ENCODE measurements at regions not wholly inside any gene's neighbourhood (a gene's known extent, or its start where the extent isn't known, plus 50 kb on each side); places are given as distances from the start of the nearest gene placed in this dataset.

GRCh38 chr17:79680318-79680695 lies 50.4 kb upstream of the ENPP7 start:
- Histone ChIP-seq H3K27ac (replicated peaks in 1 of 4) (no peak overlapping the region), H3K4me1 (no peaks in the 10 kb centered on the region), H3K36me3 (no peaks in the 10 kb centered on the region), H3K4me3 (no peak overlapping the region), H3K27me3 (peaks cover 0 to 49% (median 0%) of the 10 kb centered on the region in 4 donors), H3K9me3 (no peaks in the 10 kb centered on the region)
- 67% methylated on average over 3 of the region's 3 CpGs for WGBS
- intact Hi-C loops (cut with DNase I) = no loop called here
- no peak for DNase-seq (ENCODE audit: extremely low spot score)
- TF ChIP-seq CTCF (IDR thresholded peaks at IDR 0.05) (no peak), POLR2A (IDR thresholded peaks at IDR 0.05; ENCODE audit: low read depth) (no peak), POLR2AphosphoS5 (IDR thresholded peaks at IDR 0.05) (no peak), EP300 (IDR thresholded peaks at IDR 0.05) (no peak)

- 89% methylated on average over 17 of the region's 19 CpGs for WGBS
- intact Hi-C loops (cut with DNase I) = no loop called here
- no peaks in the 10 kb centered on the region for H3K36me3 ChIP-seq
- no peak overlapping the region for H3K4me3 ChIP-seq
- H3K27ac ChIP-seq (replicated peaks in 1 of 4) = no peak overlapping the region
- no peaks in the 10 kb centered on the region for H3K4me1 ChIP-seq
- H3K9me3 ChIP-seq = no peaks in the 10 kb centered on the region
- DNase-seq (ENCODE audit: extremely low spot score) = no peak
- H3K27me3 ChIP-seq = peaks cover 0 to 44% (median 0%) of the 10 kb centered on the region in 4 donors
- no peak for TF ChIP-seq EP300 (IDR thresholded peaks at IDR 0.05)
- TF ChIP-seq POLR2AphosphoS5 (IDR thresholded peaks at IDR 0.05) = no peak
- no peak for TF ChIP-seq POLR2A (IDR thresholded peaks at IDR 0.05; ENCODE audit: low read depth)
- TF ChIP-seq CTCF (IDR thresholded peaks at IDR 0.05) = no peak
Observed at GRCh38 chr17:79679631-79680317, 51.0 kb upstream of the ENPP7 start.

GRCh38 chr17:79678736-79679255 lies 51.9 kb upstream of the ENPP7 start:
- Histone ChIP-seq H3K36me3 (no peaks in the 10 kb centered on the region), H3K4me3 (no peak overlapping the region), H3K9me3 (peaks cover 0 to 8% (median 8%) of the 10 kb centered on the region in 4 donors), H3K27me3 (peaks cover 0 to 44% (median 0%) of the 10 kb centered on the region in 4 donors), H3K27ac (replicated peaks in 1 of 4) (no peak overlapping the region), H3K4me1 (no peaks in the 10 kb centered on the region)
- intact Hi-C loops (cut with DNase I) = no loop called here
- 60% methylated on average over 11 of the region's 12 CpGs for WGBS
- no peak for DNase-seq (ENCODE audit: extremely low spot score)
- TF ChIP-seq POLR2A (IDR thresholded peaks at IDR 0.05; ENCODE audit: low read depth) (no peak), POLR2AphosphoS5 (IDR thresholded peaks at IDR 0.05) (no peak), EP300 (IDR thresholded peaks at IDR 0.05) (no peak), CTCF (IDR thresholded peaks at IDR 0.05) (no peak)

- intact Hi-C loops (cut with DNase I) = no loop called here
- Histone ChIP-seq H3K27ac (replicated peaks in 1 of 4) (no peak overlapping the region), H3K4me3 (no peak overlapping the region), H3K4me1 (no peaks in the 10 kb centered on the region), H3K27me3 (peaks cover 0 to 50% (median 0%) of the 10 kb centered on the region in 4 donors), H3K36me3 (no peaks in the 10 kb centered on the region), H3K9me3 (peaks cover 0 to 14% (median 13%) of the 10 kb centered on the region in 4 donors)
- TF ChIP-seq POLR2AphosphoS5 (IDR thresholded peaks at IDR 0.05) (no peak), EP300 (IDR thresholded peaks at IDR 0.05) (no peak)
- WGBS = 80% methylated on average over 11 of the region's 16 CpGs
- DNase-seq (ENCODE audit: extremely low spot score) = no peak
Observed at GRCh38 chr17:79678091-79678735, 52.5 kb upstream of the ENPP7 start.

- DNase-seq (ENCODE audit: extremely low spot score) = no peak
- H3K36me3 ChIP-seq = no peaks in the 10 kb centered on the region
- H3K4me1 ChIP-seq = no peaks in the 10 kb centered on the region
- peaks cover 0 to 55% (median 0%) of the 10 kb centered on the region in 4 donors for H3K27me3 ChIP-seq
- WGBS = 86% methylated on average over 8 of the region's 12 CpGs
- no peak overlapping the region for H3K27ac ChIP-seq (replicated peaks in 1 of 4)
- no peak overlapping the region for H3K4me3 ChIP-seq
- intact Hi-C loops (cut with DNase I) = no loop called here
- peaks cover 0 to 19% (median 18%) of the 10 kb centered on the region in 4 donors for H3K9me3 ChIP-seq
- TF ChIP-seq CTCF (IDR thresholded peaks at IDR 0.05) (no peak), POLR2AphosphoS5 (IDR thresholded peaks at IDR 0.05) (no peak), POLR2A (IDR thresholded peaks at IDR 0.05; ENCODE audit: low read depth) (no peak), EP300 (IDR thresholded peaks at IDR 0.05) (no peak)
Observed at GRCh38 chr17:79677646-79678045, 53.1 kb upstream of the ENPP7 start.
